NB4 (cell line): ENCODE measurements at regions not wholly inside any gene's neighbourhood (a gene's known extent, or its start where the extent isn't known, plus 50 kb on each side); places are given as distances from the start of the nearest gene placed in this dataset.

Source experiments
- CTCF ChIP-seq: IDR thresholded peaks from one replicate; pipeline ENCODE4 v1.5.1; 2012; ENCODE audit warnings: low read depth, low read length
- POLR2A ChIP-seq: IDR thresholded peaks from 2 replicates; pipeline ENCODE4 v1.6.1; 2011; ENCODE audit warnings: mild to moderate bottlenecking; ENCODE audit not compliant: insufficient read length; ENCODE audit errors: extremely low read depth

DNA sequence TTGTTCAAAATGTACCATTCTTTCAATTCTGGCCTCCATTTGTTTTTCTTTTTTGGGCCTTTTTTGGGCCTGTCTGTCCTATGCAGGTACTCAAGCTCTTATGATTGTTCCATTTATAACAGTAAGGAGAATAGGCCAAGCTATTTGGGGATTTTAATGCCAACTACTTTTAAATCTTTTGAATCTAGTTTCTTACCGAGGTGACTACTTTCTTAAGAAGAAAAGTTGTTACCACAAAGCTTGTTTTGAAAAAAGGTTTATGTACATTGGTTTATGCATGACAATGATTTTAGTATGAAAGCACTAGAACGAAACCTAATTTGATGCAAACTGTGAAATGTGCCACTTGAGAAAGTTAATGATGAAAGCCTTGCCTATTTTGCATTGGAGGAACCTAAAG is 98.3 kb upstream of the MTHFD1L start:
- no peak for TF ChIP-seq CTCF
- no peak for TF ChIP-seq POLR2A
